Activated CD8-positive, alpha-beta memory T cell treated with anti-CD3 and anti-CD28 coated beads, Interleukin-2, amount 50 U/mL, for 24 hours (primary cell): ENCODE measurements at regions not wholly inside any gene's neighbourhood (a gene's known extent, or its start where the extent isn't known, plus 50 kb on each side); places are given as distances from the start of the nearest gene placed in this dataset.
"Not testable (repeated sequence)": the region's sequence is repeated elsewhere in the genome, so short reads cannot be mapped to it uniquely, and the experiment has no call there.

Experiments
- DNase-seq: peaks from one replicate; pipeline ENCODE4 v3.0.0-alpha.2; 2020; ENCODE audit errors: extremely low read depth

DNA sequence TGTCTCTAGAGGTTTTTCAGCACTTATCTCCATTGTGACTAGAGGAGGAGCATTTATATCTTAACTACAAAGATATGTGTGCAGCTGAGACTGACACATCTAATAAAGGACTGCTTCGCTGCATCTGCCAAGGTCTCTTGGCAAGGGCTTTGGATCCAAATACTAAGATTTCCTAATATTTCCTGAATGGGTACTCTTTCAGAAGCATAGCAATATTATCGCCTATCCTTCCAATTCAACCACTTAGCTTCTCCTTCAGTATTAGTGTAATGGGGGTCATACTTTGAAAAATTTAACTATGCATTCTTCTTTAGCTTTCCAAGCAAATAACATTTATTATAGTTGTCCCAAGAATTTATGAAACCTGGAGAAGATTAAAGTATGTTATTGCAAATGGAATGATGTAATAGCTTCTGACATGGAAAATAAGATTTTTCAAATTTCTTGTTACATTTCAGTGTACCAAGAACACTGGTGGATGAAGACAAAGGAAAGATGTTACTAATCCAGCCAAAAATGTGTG lies 243.0 kb upstream of the PDE3A start:
- no peak for DNase-seq

GRCh38 chr12:20126601-20127000 lies 241.7 kb upstream of the PDE3A start:
- no peak for DNase-seq

GRCh38 chr12:20127413-20127812 lies 240.9 kb upstream of the PDE3A start:
- DNase-seq, result no peak

DNA sequence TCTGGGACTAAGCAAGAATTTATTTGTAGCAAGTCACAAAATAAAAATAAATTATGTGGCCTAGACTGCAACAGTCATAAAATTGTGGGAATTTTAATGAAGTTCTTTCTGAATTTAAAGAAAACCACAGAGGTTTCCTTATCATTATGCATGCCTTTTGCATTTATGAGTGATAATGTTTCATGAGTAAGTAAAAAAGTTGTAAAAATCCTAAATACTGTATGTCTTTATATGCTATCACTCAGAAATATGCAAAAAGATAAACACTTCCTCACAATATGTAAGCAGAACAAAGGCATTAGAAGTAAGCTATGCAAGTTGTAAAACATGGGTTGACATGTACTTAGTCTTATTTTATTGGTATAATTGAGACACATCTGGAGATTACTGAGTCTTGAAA lies 239.4 kb upstream of the PDE3A start:
- no peak for DNase-seq

DNA sequence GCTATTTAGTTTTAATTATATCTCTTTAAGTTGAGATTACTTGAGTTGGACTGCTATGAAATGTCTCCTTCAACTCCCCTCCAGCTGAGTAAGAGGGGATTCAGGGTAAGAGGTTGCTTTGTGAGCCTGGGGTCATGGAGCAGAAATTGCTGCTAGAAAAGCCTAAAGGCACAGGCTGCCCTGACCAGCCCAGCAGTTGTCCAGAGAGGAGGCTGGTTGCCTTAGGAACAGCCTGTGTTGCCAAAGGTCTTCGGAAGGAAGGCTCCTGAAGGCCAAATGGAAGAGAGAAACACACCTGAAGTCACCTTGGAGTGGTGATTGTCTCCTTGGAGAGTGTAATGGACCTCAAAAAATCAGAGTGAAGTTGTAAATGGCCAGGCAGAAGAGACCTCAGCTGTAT lies 235.5 kb upstream of the PDE3A start:
- DNase-seq, result no peak

GRCh38 chr12:20134652-20135051 lies 233.7 kb upstream of the PDE3A start:
- no peak for DNase-seq

DNA sequence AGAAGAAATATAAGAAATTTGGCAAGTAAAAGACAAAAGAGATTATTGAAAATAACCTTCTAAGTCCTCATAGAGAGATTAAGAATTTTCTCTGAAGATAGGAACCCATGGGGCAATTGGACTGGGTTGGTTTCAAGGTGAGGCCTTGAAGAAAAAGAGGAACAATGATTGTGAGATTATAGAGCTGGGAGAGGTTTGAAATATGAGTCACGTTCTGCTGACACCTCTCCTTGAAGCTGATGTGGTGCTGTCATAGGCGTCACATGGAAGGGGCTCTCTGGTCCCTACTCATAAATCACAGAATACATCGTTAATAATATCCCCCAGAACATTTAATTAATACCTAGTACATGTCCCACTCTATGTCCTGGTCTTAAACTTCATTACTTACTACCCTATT lies 227.6 kb upstream of the PDE3A start:
- no peak for DNase-seq

DNA sequence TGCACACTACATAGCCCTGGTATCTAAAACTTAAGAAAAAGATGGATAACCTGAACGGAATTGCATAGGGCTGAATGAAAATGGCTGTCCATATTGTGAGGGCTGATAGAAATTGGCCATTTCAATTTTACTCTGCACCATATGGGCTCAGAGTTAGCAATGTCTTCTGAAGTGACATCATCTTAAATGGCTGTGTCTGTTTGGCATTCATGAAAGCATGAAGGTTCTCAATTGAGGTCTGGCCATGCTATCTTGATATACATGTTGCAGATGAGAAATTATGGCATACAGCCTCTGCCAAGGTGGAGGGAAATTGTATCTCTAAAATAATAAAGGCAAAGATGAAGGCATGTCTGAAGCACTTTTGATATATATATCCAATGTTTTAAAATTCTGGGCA lies 226.0 kb upstream of the PDE3A start:
- DNase-seq, result no peak

GRCh38 chr12:20142956-20143355 lies 225.4 kb upstream of the PDE3A start:
- no peak for DNase-seq

- no peak for DNase-seq
Measured at GRCh38 chr12:20144341-20144740, 224.0 kb upstream of the PDE3A start.

GRCh38 chr12:20148241-20148640 lies 220.1 kb upstream of the PDE3A start:
- DNase-seq, result no peak

DNA sequence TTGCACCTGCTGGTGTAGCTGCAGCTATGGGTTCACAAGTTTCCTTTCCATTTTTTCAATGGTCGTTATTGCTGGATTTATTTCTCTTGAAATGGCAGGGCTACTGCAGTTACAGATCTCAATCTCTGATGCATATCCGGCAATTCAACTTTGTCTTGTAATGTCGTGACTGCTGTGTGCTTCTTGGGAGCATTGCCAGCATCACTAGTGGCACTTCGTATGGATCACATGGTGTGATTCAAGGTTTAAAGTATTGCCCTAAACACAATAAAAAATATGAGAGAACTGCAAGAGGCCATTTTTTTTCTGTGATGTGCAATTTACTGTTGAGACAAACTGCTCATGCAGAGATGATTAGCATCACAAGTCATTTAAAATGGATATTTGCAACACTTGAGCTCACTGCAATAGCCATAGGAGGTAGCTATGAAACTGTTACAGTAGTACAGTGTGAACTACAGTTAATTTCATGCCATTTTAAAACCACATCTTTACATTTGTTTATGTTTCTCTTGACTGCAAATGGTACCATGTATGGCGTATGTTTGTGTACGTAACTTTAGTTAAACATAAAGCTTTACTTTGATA lies 217.4 kb upstream of the PDE3A start:
- DNase-seq, result no peak

DNA sequence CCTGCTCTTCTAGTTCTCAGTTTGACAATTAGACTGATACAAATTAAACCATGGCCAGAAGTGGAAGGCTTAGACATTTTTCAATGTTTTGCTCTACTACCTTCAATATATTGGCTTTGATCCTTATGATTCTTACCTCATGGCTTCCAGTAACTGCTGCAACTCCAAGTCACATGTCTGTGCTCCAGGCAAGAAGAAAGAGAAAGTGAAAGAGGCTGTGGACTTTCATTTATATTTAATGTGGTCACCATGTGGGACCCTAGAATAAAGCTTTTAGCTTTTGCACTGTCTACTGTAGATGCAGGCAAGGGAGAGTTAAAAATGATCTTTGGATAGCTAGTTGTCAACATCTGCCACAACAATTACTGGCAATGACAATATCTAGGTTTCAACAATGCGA lies 214.3 kb upstream of the PDE3A start:
- no peak for DNase-seq

DNA sequence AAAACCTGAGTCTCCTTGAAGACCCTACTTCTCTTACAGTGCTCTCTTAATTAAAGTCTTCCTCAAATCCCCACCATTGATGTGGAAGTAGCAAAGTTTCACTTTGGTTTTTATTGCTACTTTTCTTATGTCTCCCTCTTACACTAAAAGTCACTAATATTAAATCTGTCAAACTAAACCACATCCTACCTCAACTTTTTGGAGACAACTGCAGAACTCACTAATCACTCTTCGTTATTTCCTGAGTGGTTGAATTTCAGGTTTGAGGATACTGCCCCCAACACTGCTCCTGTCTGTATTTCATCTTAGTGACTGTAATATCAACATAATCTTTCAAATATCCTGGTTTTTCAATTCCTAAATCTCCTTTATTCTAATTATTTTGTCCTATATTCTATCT lies 213.0 kb upstream of the PDE3A start:
- no peak for DNase-seq

DNA sequence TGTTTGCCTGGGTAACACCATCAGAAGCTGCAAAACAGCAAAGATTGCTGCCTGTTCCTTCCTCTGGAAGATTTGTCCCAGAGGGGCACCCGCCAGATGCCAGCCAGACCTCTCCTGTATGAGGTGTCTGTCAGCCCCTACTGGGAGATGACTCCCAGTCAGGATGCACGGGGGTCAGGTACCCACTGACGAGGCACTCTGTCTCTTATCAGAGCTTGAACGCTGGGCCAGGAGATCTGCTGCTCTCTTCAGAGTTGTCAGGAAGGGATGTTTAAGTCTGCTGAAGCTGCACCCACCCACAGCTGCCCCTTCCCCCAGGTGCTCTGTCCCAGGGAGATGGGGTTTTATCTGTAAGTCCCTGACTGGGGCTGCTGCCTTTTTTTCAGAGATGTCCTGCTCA lies 207.4 kb upstream of the PDE3A start:
- not testable (repeated sequence) for DNase-seq

DNA sequence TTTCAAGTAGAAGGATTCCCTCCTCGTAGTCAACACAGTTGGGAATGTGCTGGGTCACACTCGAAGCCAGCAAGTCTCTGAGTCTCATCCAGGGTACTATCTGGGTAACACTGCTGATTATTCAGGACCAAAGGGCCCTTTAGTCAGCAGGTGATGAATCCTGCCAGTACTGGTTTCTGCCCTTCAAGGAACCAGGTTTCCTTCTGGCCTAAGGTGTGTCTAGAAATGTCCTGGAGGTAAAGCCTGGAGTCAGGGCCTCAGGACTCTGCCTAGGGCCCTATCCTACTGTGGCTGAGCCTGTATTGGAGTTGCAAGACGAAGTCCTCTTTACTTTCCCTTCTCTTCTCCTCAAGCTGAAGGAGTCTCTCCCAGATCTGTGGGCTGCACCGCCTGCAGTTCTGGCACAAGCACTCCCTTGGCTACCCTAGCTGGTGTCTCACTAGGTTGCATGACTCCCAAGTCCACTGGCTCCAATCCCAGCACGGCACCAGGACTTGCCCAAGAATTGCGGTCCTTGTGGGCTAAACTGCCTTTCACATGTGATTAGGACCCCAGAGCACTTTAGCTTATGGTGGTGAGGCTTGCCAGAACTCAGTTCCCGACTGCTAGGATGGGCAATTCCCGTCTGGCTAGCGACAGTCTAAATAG lies 193.7 kb upstream of the PDE3A start:
- DNase-seq, result no peak

- DNase-seq, result no peak
Measured at GRCh38 chr12:20175704-20176388, 192.5 kb upstream of the PDE3A start.

DNA sequence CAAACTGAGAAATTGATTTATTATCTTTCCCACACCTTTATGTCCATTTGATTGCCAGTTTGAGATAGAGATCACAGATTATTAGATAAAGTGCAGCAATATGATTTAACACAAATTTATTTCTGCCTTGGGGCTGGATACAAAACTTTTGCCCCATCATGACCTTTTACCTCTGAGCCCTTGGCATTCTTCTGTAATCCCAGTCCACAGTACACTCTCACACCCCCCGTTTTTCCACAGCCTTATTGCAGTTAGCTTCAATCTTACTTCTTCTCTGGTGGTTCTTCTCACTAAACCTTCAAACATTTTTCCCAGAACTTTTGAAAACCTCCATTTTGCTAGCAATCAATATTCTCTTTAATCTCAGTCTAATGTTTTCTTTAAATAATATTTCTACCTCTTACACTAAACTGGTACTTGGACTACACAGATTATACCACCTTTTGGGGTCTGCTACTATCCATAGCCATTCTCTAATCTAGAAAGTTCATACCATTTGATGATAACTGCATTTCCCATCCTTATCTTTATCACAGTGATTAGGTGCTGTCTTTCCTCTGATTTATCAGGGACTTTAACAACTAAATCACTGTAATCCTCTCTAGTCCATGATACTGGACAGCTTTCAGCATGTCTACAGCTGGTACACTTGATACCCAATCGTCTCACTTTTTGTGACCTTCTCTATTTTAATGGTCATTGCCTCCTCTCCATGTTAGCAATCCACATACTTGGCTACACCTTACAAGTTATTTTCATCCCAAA lies 186.7 kb upstream of the PDE3A start:
- DNase-seq, result no peak

DNA sequence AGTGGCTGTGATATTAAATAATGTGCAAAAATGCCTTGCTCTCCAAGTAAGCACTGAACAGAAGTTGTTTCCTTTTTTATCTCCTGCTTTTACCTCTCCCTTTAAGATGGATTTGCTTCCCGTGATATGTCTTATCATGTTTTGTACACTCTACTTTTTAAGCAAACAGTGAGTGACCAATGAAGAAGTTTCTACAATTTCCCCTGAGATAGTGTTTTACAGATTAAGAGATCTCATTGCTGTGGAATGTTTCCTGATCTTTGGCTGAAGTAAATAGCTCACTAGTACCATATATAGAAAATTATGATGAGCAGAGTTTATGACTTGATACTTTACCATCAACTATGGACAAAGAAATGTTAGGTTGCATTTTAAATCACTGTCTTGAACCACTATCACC lies 184.8 kb upstream of the PDE3A start:
- DNase-seq, result no peak

GRCh38 chr12:20184514-20184913 lies 183.8 kb upstream of the PDE3A start:
- DNase-seq, result no peak

GRCh38 chr12:20187456-20187855 lies 180.9 kb upstream of the PDE3A start:
- DNase-seq, result no peak

DNA sequence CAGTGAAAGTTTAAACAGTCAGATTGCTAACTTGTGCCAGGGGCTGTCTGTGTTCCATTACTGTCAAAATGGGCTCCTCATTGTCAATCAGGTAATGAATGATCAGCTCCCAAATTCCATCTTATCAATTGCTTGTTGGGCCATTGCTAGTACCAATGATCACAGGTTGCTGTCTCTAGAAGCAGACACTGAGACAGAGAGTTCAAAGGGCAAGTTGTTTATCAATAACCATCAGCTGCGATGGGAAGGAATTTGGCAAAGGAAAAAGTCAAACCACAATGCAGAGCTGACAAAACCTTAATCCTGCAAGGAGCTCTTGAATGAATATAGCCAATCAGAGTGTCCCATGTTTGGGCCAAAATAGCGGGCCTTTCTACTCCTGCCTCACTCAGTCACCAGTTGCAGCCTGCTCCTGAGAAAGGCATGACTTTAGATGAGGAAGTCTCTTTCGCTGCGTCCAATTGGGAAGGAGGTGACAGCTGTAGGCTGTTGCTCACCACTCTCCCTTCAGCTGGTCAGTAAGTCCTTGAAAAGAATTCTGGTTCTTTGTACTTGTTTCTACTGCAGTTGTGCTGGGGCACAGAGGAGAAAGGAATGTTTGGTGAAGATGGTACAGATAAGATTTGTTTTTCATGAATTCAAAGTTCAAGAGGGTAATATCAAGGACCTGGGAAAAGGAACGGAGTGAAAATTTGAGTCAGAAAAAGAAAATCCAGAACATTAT lies 179.2 kb upstream of the PDE3A start:
- no peak for DNase-seq
